Renal cortex interstitium (tissue), 11 donors: ENCODE measurements at regions not wholly inside any gene's neighbourhood (a gene's known extent, or its start where the extent isn't known, plus 50 kb on each side); places are given as distances from the start of the nearest gene placed in this dataset.
"Not testable (repeated sequence)": the region's sequence is repeated elsewhere in the genome, so short reads cannot be mapped to it uniquely, and the experiment has no call there.

Source experiments
- DNase-seq, 11 donors: peaks; one replicate each; pipeline ENCODE4 v3.0.0-alpha.2; 2013; ENCODE audit warnings: low read depth in 9 of 11, low spot score in 4 of 11; ENCODE audit errors: extremely low read depth in 1 of 11

- DNase-seq: no peak
Measured at GRCh38 chr5:26054594-26054993, 983.8 kb downstream of the CDH9 start.

GRCh38 chr5:26034813-26035212, 1003.6 kb downstream of the CDH9 start:
- no peak for DNase-seq

- no peak for DNase-seq
Measured at GRCh38 chr5:26031481-26031880, 1006.9 kb downstream of the CDH9 start.

GRCh38 chr5:26026044-26026443, 1012.3 kb downstream of the CDH9 start:
- no peak for DNase-seq

GRCh38 chr5:26024774-26025173, 1013.6 kb downstream of the CDH9 start:
- no peak for DNase-seq

GRCh38 chr5:26023361-26023760, 1015.0 kb downstream of the CDH9 start:
- peak in 1 of 11 donors; percentile 0 for DNase-seq

GRCh38 chr5:26014206-26014605, 1024.2 kb downstream of the CDH9 start:
- DNase-seq: no peak

GRCh38 chr5:26012078-26012477, 1026.3 kb downstream of the CDH9 start:
- no peak for DNase-seq

GRCh38 chr5:26009742-26010141, 1028.6 kb downstream of the CDH9 start:
- peak in 6 of 11 donors; percentile 1 to 12 (median 6) for DNase-seq

- DNase-seq: no peak
Measured at GRCh38 chr5:26003966-26004365, 1034.4 kb downstream of the CDH9 start.

- no peak for DNase-seq
Measured at GRCh38 chr5:25995209-25995608, 1043.2 kb downstream of the CDH9 start.

- no peak for DNase-seq
Measured at GRCh38 chr5:25993701-25994100, 1044.7 kb downstream of the CDH9 start.

GRCh38 chr5:25991639-25992038, 1046.7 kb downstream of the CDH9 start:
- DNase-seq: no peak

- DNase-seq: no peak
Measured at GRCh38 chr5:25990771-25991170, 1047.6 kb downstream of the CDH9 start.

- DNase-seq: no peak
Measured at GRCh38 chr5:25979086-25979485, 1059.3 kb downstream of the CDH9 start.

- DNase-seq: no peak
Measured at GRCh38 chr5:25975885-25976284, 1062.5 kb downstream of the CDH9 start.

GRCh38 chr5:25974451-25974850, 1063.9 kb downstream of the CDH9 start:
- DNase-seq: no peak

- no peak for DNase-seq
Measured at GRCh38 chr5:25970906-25971489, 1067.4 kb downstream of the CDH9 start.

- DNase-seq: not testable (repeated sequence)
Measured at GRCh38 chr5:25969042-25969441, 1069.3 kb downstream of the CDH9 start.

- no peak for DNase-seq
Measured at GRCh38 chr5:25964009-25964372, 1074.4 kb downstream of the CDH9 start.

- DNase-seq: no peak
Measured at GRCh38 chr5:25963251-25964008, 1075.0 kb downstream of the CDH9 start.
